WTC11 (cell line): ENCODE measurements at regions not wholly inside any gene's neighbourhood (a gene's known extent, or its start where the extent isn't known, plus 50 kb on each side); places are given as distances from the start of the nearest gene placed in this dataset.

Experiments
- ATAC-seq: fragments of 200-7000 bp; cut with Tn5 transposase; 2 replicates; pipeline ENCODE4 v1.10.0; 2021; ENCODE audit warnings: mild to moderate bottlenecking, moderate library complexity
- CTCF ChIA-PET: fragments of 300-600 bp; sonication (Branson Sonifier 250); formaldehyde crosslinking; loops from one replicate; lab custom pipeline; 2021; ENCODE audit warnings: antibody characterized with exemption; lab: Charles Lee
- POLR2A ChIA-PET: fragments of 350-600 bp; sonication (Branson Sonifier 250); formaldehyde crosslinking; loops from one replicate; lab custom pipeline; 2021; ENCODE audit warnings: antibody characterized with exemption; lab: Charles Lee
- DNase-seq: peaks from one replicate; pipeline ENCODE4 v3.0.0; 2021; ENCODE audit warnings: low spot score
- H3K27ac Mint-ChIP-seq: 2 replicates; pipeline ENCODE4 v1.8.0; 2021; ENCODE audit warnings: mixed read lengths
- H3K27me3 Mint-ChIP-seq: 2 replicates; pipeline ENCODE4 v1.8.0; 2021; ENCODE audit warnings: low read depth, mild to moderate bottlenecking, moderate library complexity, mixed read lengths
- H3K36me3 Mint-ChIP-seq: 2 replicates; pipeline ENCODE4 v1.8.0; 2021; ENCODE audit warnings: mixed read lengths
- H3K4me1 Mint-ChIP-seq: 2 replicates; pipeline ENCODE4 v1.8.0; 2022; ENCODE audit warnings: mixed read lengths
- H3K4me3 Mint-ChIP-seq: 2 replicates; pipeline ENCODE4 v1.8.0; 2021; ENCODE audit warnings: mild to moderate bottlenecking, moderate library complexity, mixed read lengths
- H3K9me3 Mint-ChIP-seq: 2 replicates; pipeline ENCODE4 v1.8.0; 2021; ENCODE audit warnings: mixed read lengths
- CREM ChIP-seq: sonication (generic); formaldehyde crosslinking; IDR thresholded peaks from 2 replicates; pipeline ENCODE4 v1.8.1; 2022; ENCODE audit warnings: mild to moderate bottlenecking, missing genetic modification reagents, moderate library complexity
- E2F5 ChIP-seq: sonication (generic); formaldehyde crosslinking; IDR thresholded peaks from 2 replicates; pipeline ENCODE4 v1.8.1; 2022; ENCODE audit warnings: mild to moderate bottlenecking, moderate library complexity, missing genetic modification reagents
- FOXP4 ChIP-seq: sonication (generic); formaldehyde crosslinking; IDR thresholded peaks from 2 replicates; pipeline ENCODE4 v1.8.0; 2022; ENCODE audit warnings: mild to moderate bottlenecking, missing genetic modification reagents
- GABPB1 ChIP-seq: sonication (generic); formaldehyde crosslinking; IDR thresholded peaks from 2 replicates; pipeline ENCODE4 v1.8.1; 2023; ENCODE audit warnings: mild to moderate bottlenecking, missing genetic modification reagents
- GRHL2 ChIP-seq: fragments of 250-450 bp; sonication (Bioruptor Pico); IDR thresholded peaks from 2 replicates; pipeline ENCODE4 v1.8.0; 2022; ENCODE audit warnings: mild to moderate bottlenecking, moderate library complexity; ENCODE audit not compliant: insufficient replicate concordance, severe bottlenecking
- GTF2I ChIP-seq: fragments of 250-450 bp; sonication (Bioruptor Pico); conservative IDR thresholded peaks from 2 replicates; pipeline ENCODE4 v1.4.0; 2021; ENCODE audit warnings: mild to moderate bottlenecking
- HMGA2 ChIP-seq: fragments of 250-450 bp; sonication (Bioruptor Pico); IDR thresholded peaks from 2 replicates; pipeline ENCODE4 v1.4.0; 2021; ENCODE audit warnings: mild to moderate bottlenecking, moderate library complexity
- MXD4 ChIP-seq: fragments of 250-450 bp; sonication (Bioruptor Pico); IDR thresholded peaks from 2 replicates; pipeline ENCODE4 v1.8.0; 2021; ENCODE audit warnings: mild to moderate bottlenecking, moderate library complexity, borderline replicate concordance
- MYBL2 ChIP-seq: sonication (generic); formaldehyde crosslinking; IDR thresholded peaks from 2 replicates; pipeline ENCODE4 v1.8.1; 2023; ENCODE audit warnings: mild to moderate bottlenecking, moderate library complexity, missing genetic modification reagents
- NFE2L1 ChIP-seq: sonication (generic); formaldehyde crosslinking; IDR thresholded peaks from 2 replicates; pipeline ENCODE4 v1.8.1; 2023; ENCODE audit warnings: missing genetic modification reagents
- NR3C1 ChIP-seq: sonication (generic); formaldehyde crosslinking; conservative IDR thresholded peaks from 2 replicates; pipeline ENCODE4 v1.8.1; 2023; ENCODE audit warnings: low read depth, mild to moderate bottlenecking, missing genetic modification reagents
- OVOL2 ChIP-seq: fragments of 250-450 bp; sonication (Bioruptor Pico); IDR thresholded peaks from 2 replicates; pipeline ENCODE4 v1.9.0; 2021; ENCODE audit warnings: mild to moderate bottlenecking, borderline replicate concordance
- PRRX2 ChIP-seq: fragments of 250-450 bp; sonication (Bioruptor Pico); IDR thresholded peaks from 2 replicates; pipeline ENCODE4 v1.8.0; 2021; ENCODE audit warnings: mild to moderate bottlenecking
- RORB ChIP-seq: fragments of 250-450 bp; sonication (Bioruptor Pico); IDR thresholded peaks from 2 replicates; pipeline ENCODE4 v1.9.0; 2021; ENCODE audit warnings: mild to moderate bottlenecking
- ZBTB21 ChIP-seq: sonication (generic); formaldehyde crosslinking; IDR thresholded peaks from 2 replicates; pipeline ENCODE4 v1.8.1; 2023; ENCODE audit warnings: mild to moderate bottlenecking, missing genetic modification reagents, borderline replicate concordance
- ZBTB43 ChIP-seq: sonication (generic); formaldehyde crosslinking; IDR thresholded peaks from 2 replicates; pipeline ENCODE4 v1.8.1; 2023; ENCODE audit warnings: mild to moderate bottlenecking, missing genetic modification reagents
- ZNF121 ChIP-seq: sonication (generic); formaldehyde crosslinking; IDR thresholded peaks from 2 replicates; pipeline ENCODE4 v1.8.0; 2023; ENCODE audit warnings: missing genetic modification reagents
- ZNF138 ChIP-seq: sonication (generic); formaldehyde crosslinking; conservative IDR thresholded peaks from 2 replicates; pipeline ENCODE4 v1.8.1; 2022; ENCODE audit warnings: mild to moderate bottlenecking, moderate library complexity, missing genetic modification reagents
- ZNF416 ChIP-seq: fragments of 250-450 bp; sonication (Bioruptor Pico); IDR thresholded peaks from 2 replicates; pipeline ENCODE4 v1.9.0; 2021; ENCODE audit warnings: mild to moderate bottlenecking, inconsistent platforms
- ZNF512 ChIP-seq: sonication (generic); formaldehyde crosslinking; IDR thresholded peaks from 2 replicates; pipeline ENCODE4 v1.8.1; 2022; ENCODE audit warnings: missing genetic modification reagents, borderline replicate concordance
- TF ChIP-seq, protein P1 (sequence below): sonication (generic); formaldehyde crosslinking; IDR thresholded peaks from 2 replicates; pipeline ENCODE4 v1.8.0; 2022; ENCODE audit warnings: missing genetic modification reagents
- TF ChIP-seq, protein P2 (sequence below): sonication (generic); formaldehyde crosslinking; conservative IDR thresholded peaks from 2 replicates; pipeline ENCODE4 v1.8.1; 2023; ENCODE audit warnings: mild to moderate bottlenecking, low read depth, missing genetic modification reagents, moderate library complexity
- TF ChIP-seq, protein P3 (sequence below): sonication (generic); formaldehyde crosslinking; IDR thresholded peaks from 2 replicates; pipeline ENCODE4 v1.8.0; 2022; ENCODE audit warnings: mild to moderate bottlenecking, missing genetic modification reagents

DNA sequence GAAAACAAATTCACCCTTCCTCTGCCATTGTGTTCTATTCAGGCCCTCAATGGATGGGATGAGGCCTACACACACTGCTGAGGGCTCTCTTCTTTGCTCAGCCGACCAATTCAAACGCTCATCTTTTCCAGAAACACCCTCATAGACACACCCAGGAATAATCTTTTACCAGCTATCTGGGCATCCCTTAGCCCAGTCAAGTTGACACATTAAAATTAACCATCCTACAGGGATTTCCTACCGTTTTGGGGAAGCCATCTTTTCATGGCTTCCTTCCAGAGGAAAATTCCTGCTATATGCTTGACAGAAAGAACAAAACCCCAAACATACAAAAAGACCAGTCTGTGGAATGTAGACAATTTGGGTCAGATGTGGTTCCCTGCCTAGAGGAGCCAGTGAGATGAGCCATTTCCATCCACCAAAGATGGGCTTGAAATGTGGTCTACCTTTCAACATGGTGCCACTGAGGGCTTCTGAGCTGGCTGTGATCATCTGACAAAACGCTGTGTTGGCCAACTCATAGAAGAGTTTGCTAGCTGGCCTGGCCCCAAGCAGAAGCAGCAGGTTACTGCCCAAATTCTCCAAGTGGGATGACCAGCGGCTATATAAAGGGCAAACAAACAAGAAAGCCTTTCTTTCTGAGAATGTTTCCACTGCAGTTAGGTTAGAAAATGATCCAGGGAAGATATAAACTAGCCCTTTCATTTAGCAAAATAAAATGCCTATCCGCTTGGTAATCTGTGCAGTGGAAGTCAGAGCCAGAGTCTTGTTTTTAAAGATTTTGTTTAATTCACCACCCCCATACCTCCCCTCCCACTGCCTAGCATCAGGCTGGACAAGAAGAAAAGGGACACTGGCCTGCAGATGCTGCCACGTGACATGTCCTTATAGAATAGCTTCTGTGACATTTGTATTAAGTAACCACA lies 69.1 kb upstream of the MRPS6 start (continued):
- TF ChIP-seq, protein P1, sequence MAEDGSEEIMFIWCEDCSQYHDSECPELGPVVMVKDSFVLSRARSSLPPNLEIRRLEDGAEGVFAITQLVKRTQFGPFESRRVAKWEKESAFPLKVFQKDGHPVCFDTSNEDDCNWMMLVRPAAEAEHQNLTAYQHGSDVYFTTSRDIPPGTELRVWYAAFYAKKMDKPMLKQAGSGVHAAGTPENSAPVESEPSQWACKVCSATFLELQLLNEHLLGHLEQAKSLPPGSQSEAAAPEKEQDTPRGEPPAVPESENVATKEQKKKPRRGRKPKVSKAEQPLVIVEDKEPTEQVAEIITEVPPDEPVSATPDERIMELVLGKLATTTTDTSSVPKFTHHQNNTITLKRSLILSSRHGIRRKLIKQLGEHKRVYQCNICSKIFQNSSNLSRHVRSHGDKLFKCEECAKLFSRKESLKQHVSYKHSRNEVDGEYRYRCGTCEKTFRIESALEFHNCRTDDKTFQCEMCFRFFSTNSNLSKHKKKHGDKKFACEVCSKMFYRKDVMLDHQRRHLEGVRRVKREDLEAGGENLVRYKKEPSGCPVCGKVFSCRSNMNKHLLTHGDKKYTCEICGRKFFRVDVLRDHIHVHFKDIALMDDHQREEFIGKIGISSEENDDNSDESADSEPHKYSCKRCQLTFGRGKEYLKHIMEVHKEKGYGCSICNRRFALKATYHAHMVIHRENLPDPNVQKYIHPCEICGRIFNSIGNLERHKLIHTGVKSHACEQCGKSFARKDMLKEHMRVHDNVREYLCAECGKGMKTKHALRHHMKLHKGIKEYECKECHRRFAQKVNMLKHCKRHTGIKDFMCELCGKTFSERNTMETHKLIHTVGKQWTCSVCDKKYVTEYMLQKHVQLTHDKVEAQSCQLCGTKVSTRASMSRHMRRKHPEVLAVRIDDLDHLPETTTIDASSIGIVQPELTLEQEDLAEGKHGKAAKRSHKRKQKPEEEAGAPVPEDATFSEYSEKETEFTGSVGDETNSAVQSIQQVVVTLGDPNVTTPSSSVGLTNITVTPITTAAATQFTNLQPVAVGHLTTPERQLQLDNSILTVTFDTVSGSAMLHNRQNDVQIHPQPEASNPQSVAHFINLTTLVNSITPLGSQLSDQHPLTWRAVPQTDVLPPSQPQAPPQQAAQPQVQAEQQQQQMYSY (CRISPR knock-in tag) = no peak
- TF ChIP-seq, protein P2, sequence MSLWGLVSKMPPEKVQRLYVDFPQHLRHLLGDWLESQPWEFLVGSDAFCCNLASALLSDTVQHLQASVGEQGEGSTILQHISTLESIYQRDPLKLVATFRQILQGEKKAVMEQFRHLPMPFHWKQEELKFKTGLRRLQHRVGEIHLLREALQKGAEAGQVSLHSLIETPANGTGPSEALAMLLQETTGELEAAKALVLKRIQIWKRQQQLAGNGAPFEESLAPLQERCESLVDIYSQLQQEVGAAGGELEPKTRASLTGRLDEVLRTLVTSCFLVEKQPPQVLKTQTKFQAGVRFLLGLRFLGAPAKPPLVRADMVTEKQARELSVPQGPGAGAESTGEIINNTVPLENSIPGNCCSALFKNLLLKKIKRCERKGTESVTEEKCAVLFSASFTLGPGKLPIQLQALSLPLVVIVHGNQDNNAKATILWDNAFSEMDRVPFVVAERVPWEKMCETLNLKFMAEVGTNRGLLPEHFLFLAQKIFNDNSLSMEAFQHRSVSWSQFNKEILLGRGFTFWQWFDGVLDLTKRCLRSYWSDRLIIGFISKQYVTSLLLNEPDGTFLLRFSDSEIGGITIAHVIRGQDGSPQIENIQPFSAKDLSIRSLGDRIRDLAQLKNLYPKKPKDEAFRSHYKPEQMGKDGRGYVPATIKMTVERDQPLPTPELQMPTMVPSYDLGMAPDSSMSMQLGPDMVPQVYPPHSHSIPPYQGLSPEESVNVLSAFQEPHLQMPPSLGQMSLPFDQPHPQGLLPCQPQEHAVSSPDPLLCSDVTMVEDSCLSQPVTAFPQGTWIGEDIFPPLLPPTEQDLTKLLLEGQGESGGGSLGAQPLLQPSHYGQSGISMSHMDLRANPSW (CRISPR knock-in tag) = no peak
- TF ChIP-seq GRHL2 (CRISPR knock-in tag) (no peak), ZNF138 (no peak), GABPB1 (CRISPR knock-in tag) (no peak), HMGA2 (CRISPR knock-in tag) (no peak), MYBL2 (CRISPR knock-in tag) (no peak), MXD4 (CRISPR knock-in tag) (no peak)

GRCh38 chr21:34003428-34003827 lies 70.0 kb upstream of the MRPS6 start:
- H3K27me3 Mint-ChIP-seq = no peaks in the 10 kb centered on the region
- no peak overlapping the region for H3K27ac Mint-ChIP-seq
- H3K4me3 Mint-ChIP-seq = no peak overlapping the region
- peaks cover under 1% of the 10 kb centered on the region; the same call in 1 of the 2 replicates for H3K4me1 Mint-ChIP-seq
- CTCF ChIA-PET = no interaction called here
- H3K36me3 Mint-ChIP-seq = no peaks in the 10 kb centered on the region
- H3K9me3 Mint-ChIP-seq = peaks cover 17% of the 10 kb centered on the region
- POLR2A ChIA-PET = no interaction called here
- DNase-seq (no peak), ATAC-seq (no peak)
- no peak for TF ChIP-seq OVOL2 (CRISPR knock-in tag)
- no peak for TF ChIP-seq ZNF121 (CRISPR knock-in tag)
- TF ChIP-seq E2F5 (CRISPR knock-in tag) = no peak
- TF ChIP-seq GTF2I (CRISPR knock-in tag) = no peak
- TF ChIP-seq FOXP4 = no peak
- no peak for TF ChIP-seq ZNF416
- no peak for TF ChIP-seq MXD4 (CRISPR knock-in tag)
- no peak for TF ChIP-seq PRRX2 (CRISPR knock-in tag)
- no peak for TF ChIP-seq CREM
- TF ChIP-seq ZBTB21 (CRISPR knock-in tag) = no peak
- no peak for TF ChIP-seq ZNF512 (CRISPR knock-in tag)
- TF ChIP-seq RORB (CRISPR knock-in tag) = no peak
- no peak for TF ChIP-seq NFE2L1 (CRISPR knock-in tag)
- no peak for TF ChIP-seq ZBTB43 (CRISPR knock-in tag)
- TF ChIP-seq, protein P3, sequence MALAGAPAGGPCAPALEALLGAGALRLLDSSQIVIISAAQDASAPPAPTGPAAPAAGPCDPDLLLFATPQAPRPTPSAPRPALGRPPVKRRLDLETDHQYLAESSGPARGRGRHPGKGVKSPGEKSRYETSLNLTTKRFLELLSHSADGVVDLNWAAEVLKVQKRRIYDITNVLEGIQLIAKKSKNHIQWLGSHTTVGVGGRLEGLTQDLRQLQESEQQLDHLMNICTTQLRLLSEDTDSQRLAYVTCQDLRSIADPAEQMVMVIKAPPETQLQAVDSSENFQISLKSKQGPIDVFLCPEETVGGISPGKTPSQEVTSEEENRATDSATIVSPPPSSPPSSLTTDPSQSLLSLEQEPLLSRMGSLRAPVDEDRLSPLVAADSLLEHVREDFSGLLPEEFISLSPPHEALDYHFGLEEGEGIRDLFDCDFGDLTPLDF (CRISPR knock-in tag) = no peak
- no peak for TF ChIP-seq NR3C1
